HCT116 (cell line): ENCODE measurements at regions not wholly inside any gene's neighbourhood (a gene's known extent, or its start where the extent isn't known, plus 50 kb on each side); places are given as distances from the start of the nearest gene placed in this dataset.

Experiments
- ATAC-seq: fragments of 200-7000 bp; cut with Tn5 transposase; 2 replicates; pipeline ENCODE4 v1.9.1; 2020; ENCODE audit warnings: mild to moderate bottlenecking, moderate library complexity
- BruUV-seq: library from RNA; stranded (reverse); fragments of 400-500 nt; replicated peaks from 2 replicates; lab custom pipeline; 2021; lab: Mats Ljungman, UMichigan
- CTCF ChIA-PET: fragments of 300-600 bp; sonication (Branson Sonifier 250); formaldehyde crosslinking; loops from one replicate; lab custom pipeline; 2021; ENCODE audit warnings: antibody characterized with exemption; lab: Charles Lee
- POLR2A ChIA-PET: fragments of 300-600, 350-600 bp; sonication (Branson Sonifier 250); formaldehyde crosslinking; loops from one replicate; lab custom pipeline; 2021; ENCODE audit warnings: antibody characterized with exemption; lab: Charles Lee
- RAD21 ChIA-PET, 2 experiments: fragments of 300-600 bp; sonication (Branson Sonifier 250); formaldehyde crosslinking; loops; one replicate each; lab custom pipeline; 2023; ENCODE audit warnings: low total read pairs in 2 of 2; ENCODE audit not compliant: uncharacterized antibody in 2 of 2, unreplicated experiment in 2 of 2, low non-redundant PET in 1 of 2; lab: Charles Lee
- DNase-seq: peaks from one replicate; pipeline ENCODE4 v3.0.0-alpha.2; 2010; ENCODE audit warnings: low read depth, low spot score
- H2AFZ ChIP-seq: fragments of 200-600 bp; shearing (Covaris generic), sonication (generic); 2 replicates; pipeline ENCODE4 v1.6.1; 2017; ENCODE audit warnings: low read depth, mixed run types, mixed read lengths, antibody characterized with exemption, low read length; ENCODE audit not compliant: poor library complexity, severe bottlenecking
- H3K27ac ChIP-seq: 2 replicates; pipeline ENCODE4 v1.5.1; 2012; ENCODE audit warnings: low read depth, low read length
- H3K27me3 ChIP-seq: fragments of 200-600 bp; sonication (generic); 2 replicates; pipeline ENCODE4 v1.6.1; 2016; ENCODE audit warnings: mixed run types, low read length, mixed read lengths; ENCODE audit not compliant: insufficient read depth
- H3K36me3 ChIP-seq, 2 experiments: fragments of 200-500 bp in 1 of 2; fragments of 200-600 bp in 1 of 2; sonication (Bioruptor generic) in 1 of 2; sonication (generic) in 1 of 2; 2 replicates each; pipeline versions ENCODE4 v1.5.1 to v1.6.1; 2014 to 2016; ENCODE audit warnings: low read length in 2 of 2, inconsistent platforms in 1 of 2, mixed read lengths in 1 of 2, mixed run types in 1 of 2; ENCODE audit not compliant: insufficient read depth in 2 of 2, control insufficient read depth in 1 of 2
- H3K4me1 ChIP-seq, 2 experiments: fragments of 200-600 bp in 1 of 2; sonication (generic) in 1 of 2; 2 replicates each; pipeline versions ENCODE4 v1.5.1 to v1.6.1; 2012 to 2017; ENCODE audit warnings: low read length in 2 of 2, inconsistent platforms in 1 of 2, mild to moderate bottlenecking in 1 of 2, mixed read lengths in 1 of 2, mixed run types in 1 of 2, moderate library complexity in 1 of 2; ENCODE audit not compliant: insufficient read depth in 2 of 2, control insufficient read depth in 1 of 2
- H3K4me2 ChIP-seq: fragments of 200-600 bp; sonication (generic); 2 replicates; pipeline ENCODE4 v1.6.1; 2017; ENCODE audit warnings: mixed run types, low read length, mixed read lengths
- H3K4me3 ChIP-seq, 2 experiments: fragments of 200-600 bp in 1 of 2; sonication (generic) in 1 of 2; replicated peaks in 1 of 2; 2 replicates each; pipeline ENCODE4 v1.5.1; 2011 to 2016; ENCODE audit warnings: low read length in 2 of 2, control low read depth in 1 of 2, low read depth in 1 of 2, mild to moderate bottlenecking in 1 of 2, mixed read lengths in 1 of 2, mixed run types in 1 of 2
- H3K79me2 ChIP-seq: fragments of 200-600 bp; sonication (generic); 2 replicates; pipeline ENCODE4 v1.6.1; 2017; ENCODE audit warnings: mild to moderate bottlenecking, mixed run types, low read length, moderate library complexity, mixed read lengths; ENCODE audit not compliant: insufficient read depth
- H3K9ac ChIP-seq: fragments of 200-600 bp; sonication (generic); 2 replicates; pipeline ENCODE4 v1.6.1; 2016; ENCODE audit warnings: low read length, mixed read lengths
- H3K9me2 ChIP-seq: fragments of 200-600 bp; sonication (generic), shearing (Covaris generic); 2 replicates; pipeline ENCODE4 v1.6.1; 2017; ENCODE audit warnings: mixed run types, mild to moderate bottlenecking, moderate library complexity; ENCODE audit not compliant: insufficient read depth
- H3K9me3 ChIP-seq, 2 experiments: fragments of 200-500 bp in 1 of 2; fragments of 200-600 bp in 1 of 2; sonication (Bioruptor generic) in 1 of 2; sonication (generic) in 1 of 2; 2 replicates each; pipeline ENCODE4 v1.6.1; 2014 to 2017; ENCODE audit warnings: low read length in 2 of 2, mixed read lengths in 2 of 2, inconsistent platforms in 1 of 2, low read depth in 1 of 2, mild to moderate bottlenecking in 1 of 2, mixed run types in 1 of 2, moderate library complexity in 1 of 2; ENCODE audit not compliant: control insufficient read depth in 1 of 2, insufficient read depth in 1 of 2
- H4K20me1 ChIP-seq: fragments of 200-600 bp; sonication (generic), shearing (Covaris generic); 2 replicates; pipeline ENCODE4 v1.6.1; 2017; ENCODE audit warnings: mixed run types, mild to moderate bottlenecking, moderate library complexity; ENCODE audit not compliant: insufficient read depth
- CBX3 ChIP-seq: IDR thresholded peaks from 2 replicates; pipeline ENCODE4 v1.6.1; 2012; ENCODE audit warnings: low read depth
- FOSL1 ChIP-seq: IDR thresholded peaks from 2 replicates; pipeline ENCODE4 v1.6.1; 2012; ENCODE audit warnings: low read depth
- MAX ChIP-seq: IDR thresholded peaks from 2 replicates; pipeline ENCODE4 v1.6.1; 2012
- POLR2AphosphoS5 ChIP-seq: IDR thresholded peaks from 2 replicates; pipeline ENCODE4 v1.6.1; 2011; ENCODE audit warnings: mild to moderate bottlenecking, low read depth, low read length, moderate library complexity
- RAD21 ChIP-seq: IDR thresholded peaks from 2 replicates; pipeline ENCODE4 v1.6.1; 2012; ENCODE audit warnings: low read depth, mild to moderate bottlenecking
- REST ChIP-seq: IDR thresholded peaks from 2 replicates; pipeline ENCODE4 v1.6.1; 2012; ENCODE audit warnings: low read depth
- SIN3A ChIP-seq: IDR thresholded peaks from 2 replicates; pipeline ENCODE4 v1.6.1; 2012; ENCODE audit warnings: low read depth
- YY1 ChIP-seq: IDR thresholded peaks from 2 replicates; pipeline ENCODE4 v1.6.1; 2011; ENCODE audit warnings: low read length, low read depth, moderate library complexity, mild to moderate bottlenecking; ENCODE audit not compliant: insufficient replicate concordance; ENCODE audit errors: extremely low read depth
- ZFX ChIP-seq: fragments of 450-650 bp; IDR thresholded peaks from 2 replicates; pipeline ENCODE4 v1.6.1; 2017
- intact Hi-C: fragments of 100-400 bp; cut with micrococcal nuclease; formaldehyde crosslinking; loops from 2 replicates; pipeline ENCODE4 v1.10.0; 2022

DNA sequence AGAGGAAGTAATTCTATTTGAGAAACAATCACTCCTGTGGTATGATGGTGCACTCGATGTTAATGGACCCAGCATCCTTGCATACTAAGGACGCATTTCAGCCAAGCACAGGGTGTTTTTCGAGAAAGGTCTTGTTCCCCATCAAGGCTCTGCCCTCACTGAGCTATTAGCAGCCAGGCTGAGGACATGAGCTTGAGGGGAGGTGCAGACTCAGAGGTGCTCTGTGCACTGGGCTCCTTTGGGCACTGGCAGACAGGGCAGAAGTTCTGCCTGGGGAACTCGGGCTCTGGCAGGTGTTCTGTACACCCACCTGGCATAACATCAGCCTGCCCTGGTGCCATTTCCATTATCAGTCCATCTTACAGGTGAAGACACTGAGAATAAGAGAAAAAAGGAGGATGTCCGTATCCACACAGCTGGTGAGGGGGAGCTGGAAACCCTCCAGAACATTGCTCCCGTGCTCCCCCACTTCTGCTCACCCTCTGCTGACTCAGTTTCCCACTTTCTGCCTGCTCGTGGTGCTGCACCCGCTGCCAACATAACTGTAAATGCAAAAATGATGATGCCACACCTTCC is 92.7 kb upstream of the RET start:
- H3K4me1 ChIP-seq, result no peaks in the 10 kb centered on the region
- ChIA-PET RAD21 (no interaction called here), CTCF (no interaction called here), POLR2A (no interaction called here)
- H3K79me2 ChIP-seq, result no peaks in the 10 kb centered on the region
- no peak overlapping the region for H3K27ac ChIP-seq
- H3K9me2 ChIP-seq, result no peaks in the 10 kb centered on the region
- H3K36me3 ChIP-seq, result no peaks in the 10 kb centered on the region
- no peaks in the 10 kb centered on the region for H3K9me3 ChIP-seq
- H3K4me3 ChIP-seq, result no peak overlapping the region
- H3K27me3 ChIP-seq, result no peaks in the 10 kb centered on the region
- TF ChIP-seq SIN3A (no peak), REST (no peak), FOSL1 (no peak), ZFX (no peak), POLR2AphosphoS5 (no peak), MAX (no peak), YY1 (no peak), CBX3 (no peak), RAD21 (no peak)
- no TSS peak for BruUV-seq
- intact Hi-C loops, result no loop called here
- ATAC-seq (no peak), DNase-seq (no peak)
- no peaks in the 10 kb centered on the region for H4K20me1 ChIP-seq
- no peak overlapping the region for H3K9ac ChIP-seq
- H2AFZ ChIP-seq, result no peak overlapping the region
- no peak overlapping the region for H3K4me2 ChIP-seq
